Loucy (cell line): ENCODE measurements at regions not wholly inside any gene's neighbourhood (a gene's known extent, or its start where the extent isn't known, plus 50 kb on each side); places are given as distances from the start of the nearest gene placed in this dataset.

Experiments used
- CTCF ChIP-seq: fragments of 200-600 bp; sonication (generic); conservative IDR thresholded peaks from 2 replicates; pipeline ENCODE4 v1.5.1; 2014; ENCODE audit warnings: mild to moderate bottlenecking, antibody characterized with exemption, low read length
- EZH2phosphoT487 ChIP-seq: fragments of 200-600 bp; IDR thresholded peaks from 2 replicates; pipeline ENCODE4 v1.6.1; 2018; ENCODE audit warnings: antibody characterized with exemption, mild to moderate bottlenecking, moderate library complexity, borderline replicate concordance

GRCh38 chr14:94998110-94998509 lies 159.2 kb downstream of the DICER1 start:
- TF ChIP-seq CTCF (no peak), EZH2phosphoT487 (no peak)
